GM10266 (cell line): ENCODE measurements at regions not wholly inside any gene's neighbourhood (a gene's known extent, or its start where the extent isn't known, plus 50 kb on each side); places are given as distances from the start of the nearest gene placed in this dataset.

Experiments
- DNase-seq: peaks from one replicate; pipeline ENCODE4 v3.0.0; 2012; ENCODE audit errors: extremely low spot score
- CTCF ChIP-seq: IDR thresholded peaks from 2 replicates; pipeline ENCODE4 v1.5.1; 2012; ENCODE audit warnings: mild to moderate bottlenecking, low read depth; ENCODE audit not compliant: control insufficient read depth, insufficient read depth; ENCODE audit errors: missing control alignments

- DNase-seq = no peak
- no peak for TF ChIP-seq CTCF
These were observed 97.3 kb upstream of the DMRT1 start for GRCh38 chr9:744046-744712.

- no peak for DNase-seq
- TF ChIP-seq CTCF = no peak
These were observed 96.6 kb upstream of the DMRT1 start for GRCh38 chr9:744790-745484.

GRCh38 chr9:745761-746380 is 95.6 kb upstream of the DMRT1 start:
- TF ChIP-seq CTCF = no peak
- DNase-seq = no peak

GRCh38 chr9:746661-747434 is 94.6 kb upstream of the DMRT1 start:
- DNase-seq = no peak
- no peak for TF ChIP-seq CTCF

- TF ChIP-seq CTCF = no peak
- DNase-seq = no peak
These were observed 93.9 kb upstream of the DMRT1 start for GRCh38 chr9:747567-747966.

GRCh38 chr9:748861-749497 is 92.5 kb upstream of the DMRT1 start:
- no peak for TF ChIP-seq CTCF
- DNase-seq = no peak
